Islet precursor cell (in vitro differentiated cells): ENCODE measurements at regions not wholly inside any gene's neighbourhood (a gene's known extent, or its start where the extent isn't known, plus 50 kb on each side); places are given as distances from the start of the nearest gene placed in this dataset.

ENCODE experiments used
- DNase-seq: peaks from one replicate; pipeline ENCODE4 v3.0.0-alpha.2; 2018

DNA sequence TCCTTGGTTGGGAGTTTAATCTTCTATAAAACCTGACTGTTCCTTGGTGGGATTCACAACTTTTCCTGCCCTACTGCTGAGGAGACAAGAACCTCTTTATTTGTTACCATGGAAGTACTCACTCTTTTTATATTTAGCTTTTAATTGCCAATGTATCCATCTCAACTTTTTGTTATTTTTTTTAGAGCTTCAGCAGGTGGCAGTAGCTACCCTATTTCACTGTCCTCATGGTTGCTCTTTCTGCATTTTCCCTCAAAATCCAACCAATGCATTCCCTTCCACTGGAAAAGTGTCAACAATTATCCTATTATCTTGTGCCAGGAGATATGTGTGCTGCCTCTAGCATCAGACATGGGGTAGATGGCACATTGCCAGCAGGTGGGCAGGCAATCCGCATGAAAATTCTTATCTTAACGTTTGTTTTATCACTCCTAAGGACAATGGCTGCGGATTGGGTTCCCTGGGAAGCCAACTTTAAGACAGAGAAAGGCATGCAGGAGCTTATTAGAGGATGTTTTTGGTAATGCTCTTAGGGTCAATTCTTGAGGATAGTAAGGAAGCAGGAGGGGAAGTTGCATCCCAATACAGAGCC lies 406.4 kb downstream of the SNAPC1 start:
- DNase-seq: no peak

DNA sequence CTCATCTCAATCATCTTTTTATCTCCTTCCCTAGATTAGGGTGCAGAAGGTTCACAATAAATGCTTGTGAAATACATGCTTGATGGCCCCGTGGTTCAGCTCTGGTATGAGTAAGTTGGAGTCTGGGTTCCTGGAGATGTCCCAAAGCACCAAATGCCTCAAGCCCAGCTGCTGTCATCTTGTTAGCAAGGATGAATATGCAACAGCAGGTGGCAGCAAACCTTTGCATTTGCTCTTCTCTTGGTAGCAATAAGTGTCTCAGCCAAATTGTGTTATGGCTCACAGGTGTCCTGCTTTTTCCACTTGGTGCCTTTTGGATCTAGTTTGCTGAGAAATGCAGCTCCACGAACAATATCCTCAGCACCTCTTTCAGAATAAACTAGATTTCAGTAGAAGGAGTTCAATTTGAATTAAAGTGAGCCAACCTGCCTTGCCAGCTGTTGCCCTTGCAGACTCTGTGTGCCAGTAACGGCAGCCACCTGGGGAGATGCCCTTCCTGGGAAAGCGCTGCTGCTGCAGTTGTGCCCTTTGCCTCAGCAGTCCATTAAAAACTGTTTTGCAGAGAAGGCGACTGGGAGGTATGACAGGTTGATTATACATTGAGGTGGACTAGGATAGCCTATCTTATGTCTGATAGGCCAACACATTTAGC lies 417.3 kb downstream of the SNAPC1 start:
- DNase-seq: peak; percentile 83

DNA sequence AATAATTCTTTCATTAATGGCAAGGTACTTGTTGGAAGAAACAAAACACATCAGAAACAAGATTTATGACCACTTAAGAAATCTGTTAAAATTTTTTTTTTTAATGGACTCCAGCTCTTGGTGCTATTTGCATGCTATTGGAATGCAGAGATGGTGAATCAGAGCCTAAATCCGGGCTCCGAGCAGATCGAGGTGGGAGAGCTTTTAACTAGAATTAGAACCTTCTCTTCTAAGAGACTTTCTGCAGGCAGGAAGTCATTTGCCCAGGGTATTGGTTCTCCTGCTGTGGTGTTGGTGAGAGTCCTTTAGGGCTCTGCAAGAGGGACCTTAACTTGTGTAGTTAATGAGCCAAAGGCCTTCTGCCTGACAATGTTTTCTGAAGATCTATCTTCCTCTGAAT lies 419.4 kb downstream of the SNAPC1 start:
- no peak for DNase-seq

DNA sequence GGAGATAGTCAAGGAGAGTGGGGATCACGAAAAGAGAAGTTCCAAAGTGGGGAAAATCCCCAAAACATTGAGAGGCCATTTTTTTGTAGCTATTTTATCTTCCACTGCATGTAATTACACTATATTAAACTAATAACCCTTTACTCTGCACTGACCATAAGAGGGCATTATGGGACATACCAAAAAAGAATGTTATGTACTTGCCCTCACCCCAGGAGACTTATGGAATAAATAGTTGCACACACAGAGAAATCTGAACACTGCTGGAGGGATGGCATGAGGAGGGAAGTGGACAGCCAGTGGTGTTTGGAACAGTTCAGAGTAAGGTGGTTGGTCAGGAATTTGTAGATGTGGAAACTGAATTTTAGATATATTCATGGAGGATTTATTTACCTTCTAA lies 422.9 kb downstream of the SNAPC1 start:
- no peak for DNase-seq

DNA sequence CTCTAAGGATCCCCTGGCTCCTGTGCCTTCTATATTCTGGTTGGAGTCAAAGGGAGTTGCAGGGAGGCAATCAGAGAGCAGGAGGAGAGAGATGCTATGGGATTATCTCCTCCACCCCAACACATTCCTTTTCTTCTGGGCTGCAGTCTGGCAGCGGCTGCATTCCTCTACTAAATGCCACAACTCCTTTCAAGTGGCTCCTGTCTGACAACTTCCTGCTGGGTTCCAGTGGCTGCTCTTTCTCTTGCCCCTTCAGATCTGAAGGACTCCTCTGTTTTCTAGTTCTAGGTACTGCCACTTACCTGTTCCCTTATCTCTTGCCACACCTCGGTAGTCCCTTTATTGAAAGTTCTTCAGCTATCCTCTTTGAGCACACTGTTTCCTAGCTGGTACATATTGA lies 425.0 kb downstream of the SNAPC1 start:
- DNase-seq: peak; percentile 85

DNA sequence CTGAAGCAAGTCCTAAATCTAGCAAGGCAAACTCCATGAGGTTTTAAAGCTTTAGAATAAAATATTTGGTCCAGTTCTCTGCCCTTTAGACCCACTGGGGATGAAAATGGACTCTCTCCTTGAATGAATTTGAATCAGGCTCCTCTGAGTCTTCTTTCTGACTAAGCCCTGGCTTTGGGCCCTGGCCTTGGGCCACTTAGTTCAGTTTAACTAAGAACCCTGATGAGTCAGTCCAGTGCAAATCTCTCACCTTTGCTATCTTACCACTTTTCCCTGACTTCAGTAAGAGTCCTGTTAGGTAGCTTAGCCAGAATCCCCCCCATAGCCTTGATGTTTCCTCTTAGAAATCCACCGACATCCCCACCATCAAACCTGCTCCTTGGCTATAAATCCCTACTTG lies 427.5 kb downstream of the SNAPC1 start:
- DNase-seq: no peak

DNA sequence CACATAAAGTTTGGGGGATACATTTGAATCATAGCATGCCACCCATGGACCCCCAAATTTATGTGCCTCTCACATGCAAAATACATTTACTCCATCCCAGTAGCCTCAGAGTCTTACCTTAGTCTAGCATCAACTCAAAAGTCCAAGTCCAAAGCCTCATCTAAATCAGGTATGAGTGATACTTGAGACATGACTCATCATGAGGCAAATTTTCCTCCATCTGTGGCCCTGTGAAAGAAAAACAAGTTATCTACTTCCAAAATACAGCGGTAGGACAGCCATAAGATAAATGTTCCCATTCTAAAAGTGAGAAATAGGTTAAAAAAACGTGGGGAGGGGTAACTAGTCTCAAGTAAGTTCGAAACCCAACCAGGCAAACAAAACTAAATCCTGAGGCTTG lies 444.2 kb downstream of the SNAPC1 start:
- DNase-seq: no peak

DNA sequence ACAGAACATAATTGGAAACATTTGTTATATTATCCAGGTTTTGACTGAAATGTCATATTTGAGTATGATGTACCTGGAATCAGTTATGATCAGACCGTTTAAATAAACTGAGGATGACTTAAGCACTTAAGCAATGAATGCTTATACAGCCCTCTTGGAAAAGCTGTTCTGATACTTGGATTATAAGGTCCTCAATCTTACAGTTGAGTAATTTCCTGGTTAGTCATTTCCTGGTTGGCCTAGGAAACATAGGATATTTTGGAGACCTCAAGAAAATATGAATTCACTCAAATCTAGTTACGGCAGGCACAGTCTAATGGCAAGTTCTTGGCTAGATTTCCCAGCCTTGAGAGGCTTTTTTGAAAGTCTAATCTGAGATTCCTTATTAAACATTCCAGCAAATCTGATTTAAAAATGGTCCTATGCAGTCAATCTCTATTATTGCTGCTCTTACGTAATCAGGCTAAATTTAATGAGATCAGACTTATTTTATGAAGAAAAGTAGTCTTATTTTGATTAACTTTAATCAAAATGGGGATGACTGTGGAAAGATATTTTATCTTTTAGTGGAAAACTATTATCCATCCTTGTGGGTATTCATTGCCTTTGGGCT lies 447.2 kb downstream of the SNAPC1 start:
- no peak for DNase-seq

DNA sequence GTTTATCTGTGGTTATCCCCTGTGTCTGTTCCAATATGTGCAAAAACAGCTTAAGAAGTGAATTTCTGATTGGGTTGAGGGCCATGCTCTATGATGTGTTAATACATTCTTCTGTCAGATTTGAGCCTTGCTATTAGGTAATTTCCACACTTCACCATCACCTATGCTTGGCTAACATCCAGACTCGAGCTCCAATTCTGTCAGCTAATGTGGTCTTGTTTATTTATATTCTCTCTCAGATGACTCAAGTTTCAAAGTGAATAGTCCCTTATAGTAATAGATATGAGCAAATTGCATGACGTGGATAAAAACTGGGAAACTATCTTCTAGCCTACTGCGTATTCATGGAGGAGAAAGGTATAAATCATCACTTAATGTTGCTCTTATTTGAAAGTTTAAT lies 451.3 kb downstream of the SNAPC1 start:
- no peak for DNase-seq

DNA sequence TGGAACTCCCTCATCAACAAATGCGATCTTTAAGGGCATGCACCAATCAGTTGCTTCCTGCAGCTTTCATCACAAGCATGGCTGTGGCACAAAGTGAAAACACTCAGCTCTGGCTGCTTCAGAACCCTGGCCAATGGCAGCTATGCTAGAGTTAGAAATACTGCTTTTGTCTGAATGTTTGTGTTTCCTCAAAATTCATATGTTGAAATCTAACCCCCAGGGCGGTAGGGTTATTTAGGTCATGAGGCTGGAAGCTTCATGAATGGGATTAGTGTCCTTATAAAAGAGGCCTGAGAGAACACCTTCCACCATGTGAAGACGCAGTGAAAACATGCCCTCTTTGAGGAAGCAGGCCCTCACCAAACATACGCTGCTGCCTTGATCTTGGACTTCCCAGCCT lies 453.9 kb downstream of the SNAPC1 start:
- DNase-seq: no peak

DNA sequence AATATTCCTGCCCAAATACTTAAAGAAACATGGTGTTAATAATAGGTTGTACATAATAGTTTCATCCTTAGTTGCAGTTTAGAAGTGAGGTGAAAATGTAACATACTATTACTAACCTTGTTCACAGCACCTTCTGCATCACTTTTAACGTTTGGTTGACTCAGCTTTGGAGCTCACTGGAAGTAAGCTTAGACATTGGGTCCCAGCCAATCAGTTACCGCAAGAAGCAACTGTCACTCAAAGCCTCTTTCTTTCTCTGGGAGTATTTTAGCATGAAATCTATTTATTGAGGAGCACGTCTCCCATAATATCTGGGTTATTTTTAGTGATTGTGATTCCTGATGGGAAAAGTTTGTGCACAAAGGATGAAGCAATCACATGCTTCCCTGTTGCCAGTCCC lies 472.6 kb downstream of the SNAPC1 start:
- DNase-seq: no peak

DNA sequence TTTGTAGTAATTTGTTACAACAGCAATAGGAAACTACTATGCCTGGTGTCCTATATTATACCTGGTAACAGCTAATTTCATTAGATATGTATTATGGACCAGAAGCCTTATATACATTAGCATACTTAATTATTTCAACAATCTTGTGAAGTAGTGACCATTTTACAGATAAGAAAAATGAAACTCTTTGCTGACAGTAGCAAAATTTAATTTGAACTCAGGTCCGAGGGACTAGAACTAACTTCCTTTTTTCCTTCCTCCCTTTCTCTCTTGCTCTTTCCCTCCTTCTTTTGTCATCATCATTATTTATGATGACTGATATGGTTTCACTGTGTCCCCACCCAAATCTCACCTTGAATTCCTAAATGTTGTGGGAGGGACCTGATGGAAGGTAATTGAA lies 482.0 kb downstream of the SNAPC1 start:
- DNase-seq: no peak

DNA sequence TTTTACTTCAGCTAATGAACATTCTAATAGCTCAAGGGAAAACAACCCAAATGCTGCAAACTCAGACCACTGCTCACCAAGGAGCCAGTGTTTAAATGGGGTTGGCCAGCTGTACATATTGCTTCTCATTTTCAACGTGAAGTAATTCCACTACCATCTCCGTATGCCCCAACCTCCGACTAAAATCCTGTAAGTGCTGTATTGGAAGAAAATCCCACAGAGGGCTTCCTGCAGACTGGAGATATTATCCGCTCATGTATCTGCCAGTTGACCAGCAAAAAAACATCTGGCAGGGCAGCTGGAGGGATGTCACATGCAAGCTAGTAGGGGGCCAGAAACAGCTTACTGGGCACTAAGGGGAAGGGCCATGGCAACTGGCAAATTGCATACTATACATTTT lies 485.0 kb downstream of the SNAPC1 start:
- no peak for DNase-seq

DNA sequence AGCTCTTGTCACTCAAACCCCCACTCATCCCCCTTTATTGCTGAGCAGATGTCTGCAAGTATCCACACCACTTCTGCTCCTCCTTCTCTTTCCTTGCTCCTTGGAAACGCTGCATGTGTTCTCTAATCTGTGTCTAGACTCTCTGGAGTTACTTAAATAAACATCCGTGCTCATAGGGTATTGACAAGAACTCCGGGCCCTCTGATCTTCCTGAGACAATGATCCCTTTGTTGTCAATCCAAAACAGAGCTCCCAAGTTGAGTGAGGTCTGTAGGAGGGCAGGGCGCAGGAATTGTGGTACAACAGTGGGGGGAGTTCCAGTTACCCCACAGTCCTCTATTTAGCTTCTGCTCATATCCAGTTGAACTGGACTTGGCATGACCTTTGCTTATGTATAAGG lies 489.0 kb downstream of the SNAPC1 start:
- DNase-seq: peak; percentile 65

DNA sequence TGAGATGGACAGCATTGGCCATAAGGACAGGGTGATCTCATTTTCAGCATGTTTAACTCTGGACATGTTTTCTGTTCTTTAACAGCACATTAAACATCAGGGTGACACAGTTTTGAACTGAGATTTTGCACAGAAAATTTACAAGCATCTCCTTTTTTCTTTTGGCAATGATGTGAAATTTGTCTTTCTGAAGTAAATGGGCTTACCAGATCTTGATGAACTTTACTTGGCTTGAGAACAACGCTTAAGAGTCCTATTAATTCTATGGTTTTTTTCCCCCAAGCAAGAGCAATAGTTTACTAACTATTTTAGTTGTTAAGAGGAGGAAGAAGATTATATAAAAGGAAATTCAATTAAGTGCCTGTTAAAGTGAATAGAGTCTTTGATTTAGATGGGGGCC lies 491.0 kb downstream of the SNAPC1 start:
- no peak for DNase-seq

DNA sequence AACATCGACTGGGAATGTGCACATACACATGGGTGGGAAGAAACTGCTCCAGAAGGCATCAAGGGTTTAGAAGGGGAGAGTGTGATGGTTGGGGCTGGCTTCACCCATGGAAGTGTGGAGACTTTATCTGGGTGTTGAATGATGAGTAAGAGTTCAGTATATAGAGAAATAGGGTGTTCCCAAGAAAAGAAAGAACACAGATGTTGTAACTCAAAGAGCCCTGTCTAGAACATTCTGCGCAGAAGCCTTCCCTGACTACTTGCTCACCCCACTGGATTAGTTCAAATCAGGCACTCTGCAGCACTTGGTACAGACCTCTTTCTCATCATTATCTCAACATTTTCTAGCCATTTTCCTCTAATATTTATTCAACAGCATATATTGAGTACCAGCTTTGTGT lies 491.7 kb downstream of the SNAPC1 start:
- DNase-seq: no peak

DNA sequence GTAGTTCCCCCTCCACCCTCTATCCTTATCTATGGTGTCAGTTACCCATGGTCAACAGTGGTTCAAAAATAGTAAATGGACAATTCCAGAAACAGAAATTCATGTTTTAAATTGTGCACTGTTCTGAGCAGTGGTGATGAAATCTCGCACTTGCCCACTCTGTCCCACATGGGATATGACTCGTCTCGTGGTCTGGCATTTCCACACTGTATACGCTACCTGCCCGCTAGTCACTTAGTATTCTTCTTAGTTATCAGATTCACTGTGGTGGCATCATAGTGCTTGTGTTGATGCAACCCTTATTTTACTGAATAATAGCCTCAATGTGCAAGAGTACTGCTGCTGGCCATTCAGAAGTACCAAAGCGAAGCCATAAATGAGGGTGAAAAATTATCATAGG lies 507.0 kb downstream of the SNAPC1 start:
- no peak for DNase-seq

DNA sequence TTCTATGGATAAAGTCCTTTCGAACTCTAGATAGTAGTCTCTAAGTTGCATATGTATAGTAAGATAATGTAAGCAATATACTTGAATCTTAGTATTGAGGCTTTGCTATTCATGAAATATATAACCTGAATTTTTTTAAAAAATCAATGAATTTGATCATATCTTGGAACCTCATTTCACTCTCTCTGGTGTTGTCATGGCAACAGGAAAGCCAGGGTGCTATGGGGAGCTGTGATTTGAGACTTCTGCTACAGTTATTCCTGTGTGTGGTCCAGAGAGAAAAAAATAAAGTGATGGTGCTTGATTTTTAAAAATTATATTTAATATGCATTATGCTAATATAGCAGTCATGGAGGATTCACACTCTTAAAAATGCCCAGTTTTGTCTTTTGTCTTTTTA lies 508.0 kb downstream of the SNAPC1 start:
- DNase-seq: no peak

DNA sequence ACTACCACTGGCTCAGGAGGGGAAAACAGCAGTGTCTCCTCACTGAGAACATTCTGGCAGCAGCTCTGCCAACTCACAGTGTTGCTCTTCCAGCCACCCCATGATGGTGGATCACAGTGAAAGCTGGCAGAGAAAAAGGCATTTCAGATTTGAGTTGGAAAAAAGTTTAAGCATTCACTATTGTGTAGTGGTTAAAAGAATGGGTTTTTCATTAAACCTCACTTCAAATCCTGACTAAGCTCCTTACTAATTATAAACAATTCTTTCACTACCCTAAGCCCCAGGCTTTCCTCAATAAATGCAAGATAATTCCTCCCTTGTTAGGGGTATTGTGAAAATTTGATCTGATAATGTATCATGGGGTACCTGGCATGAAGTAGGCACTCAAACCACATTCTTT lies 518.1 kb downstream of the SNAPC1 start:
- no peak for DNase-seq

DNA sequence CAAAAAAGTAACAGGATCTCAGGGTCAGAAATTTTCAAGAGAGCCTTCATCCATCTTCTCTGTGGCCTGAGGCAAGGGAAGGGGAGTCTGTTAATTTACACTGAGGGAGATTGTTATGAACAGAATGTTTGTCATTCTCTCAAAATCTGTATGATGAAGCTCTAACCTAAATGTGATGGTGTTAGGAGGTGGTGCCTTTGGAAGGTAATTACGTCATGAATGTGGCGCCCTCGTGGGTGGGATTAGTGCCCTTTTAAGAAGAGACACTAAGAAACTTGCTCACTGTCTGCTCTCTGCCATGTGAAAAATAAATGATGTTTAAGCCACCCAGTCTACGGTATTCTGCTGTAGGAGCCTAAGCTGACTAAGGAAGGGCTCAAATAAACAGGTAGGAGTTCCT lies 521.6 kb downstream of the SNAPC1 start:
- no peak for DNase-seq

DNA sequence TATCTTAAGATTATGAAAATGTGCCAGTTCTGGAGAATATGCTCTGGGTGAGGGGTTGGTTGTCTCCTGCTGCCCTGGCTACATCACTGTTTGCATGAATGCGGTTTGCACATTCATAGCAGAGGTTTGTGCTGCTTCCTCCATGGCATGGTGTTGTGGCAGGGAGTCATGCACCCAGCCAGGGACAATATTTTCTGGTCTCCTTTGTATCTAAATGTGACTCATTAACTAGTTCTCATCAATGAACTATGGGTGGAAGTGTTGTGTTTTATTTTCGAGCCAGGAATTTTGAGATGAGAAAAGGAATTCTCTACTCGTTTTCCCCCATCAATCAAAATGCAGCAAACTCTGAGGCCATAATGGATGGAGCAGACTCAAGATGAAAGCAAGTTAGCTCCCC lies 527.3 kb downstream of the SNAPC1 start:
- no peak for DNase-seq

DNA sequence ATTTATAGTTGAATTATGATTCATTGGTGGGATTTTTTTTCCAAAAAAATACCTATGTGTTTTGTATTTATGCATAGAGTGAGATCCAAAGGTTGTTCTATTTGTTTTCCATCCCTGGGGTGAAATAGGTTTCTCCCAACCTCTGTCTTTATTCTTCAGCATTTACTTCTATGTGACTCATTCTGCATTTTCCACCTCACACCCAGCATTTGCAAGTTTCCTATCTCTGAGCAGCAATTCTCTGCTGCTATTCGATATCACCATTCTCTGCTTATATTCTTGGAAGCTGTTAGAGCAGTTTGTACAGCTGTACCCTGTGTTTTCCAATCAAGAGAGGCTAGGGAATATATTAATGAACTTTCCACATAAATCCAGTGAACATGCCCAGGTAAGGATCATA lies 538.9 kb downstream of the SNAPC1 start:
- DNase-seq: no peak

DNA sequence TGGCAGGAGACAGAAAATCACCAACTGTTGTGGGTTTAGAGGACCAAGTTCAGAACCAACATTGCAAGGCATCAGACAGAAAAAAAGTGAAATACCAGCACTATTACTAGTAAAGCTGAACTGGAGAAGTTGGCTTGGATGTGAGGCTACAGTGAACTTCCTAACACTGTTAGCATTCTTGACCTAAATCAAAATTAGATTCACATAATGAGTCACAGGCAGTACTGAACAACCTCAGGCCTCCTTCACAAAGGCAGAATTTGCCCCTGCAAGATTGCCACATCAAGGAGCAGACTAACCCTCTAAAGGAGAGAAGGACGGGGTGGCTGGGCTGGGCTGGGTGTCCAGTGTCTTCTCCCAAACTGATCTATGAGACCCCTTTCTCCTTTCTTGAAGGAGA lies 539.7 kb downstream of the SNAPC1 start:
- no peak for DNase-seq

DNA sequence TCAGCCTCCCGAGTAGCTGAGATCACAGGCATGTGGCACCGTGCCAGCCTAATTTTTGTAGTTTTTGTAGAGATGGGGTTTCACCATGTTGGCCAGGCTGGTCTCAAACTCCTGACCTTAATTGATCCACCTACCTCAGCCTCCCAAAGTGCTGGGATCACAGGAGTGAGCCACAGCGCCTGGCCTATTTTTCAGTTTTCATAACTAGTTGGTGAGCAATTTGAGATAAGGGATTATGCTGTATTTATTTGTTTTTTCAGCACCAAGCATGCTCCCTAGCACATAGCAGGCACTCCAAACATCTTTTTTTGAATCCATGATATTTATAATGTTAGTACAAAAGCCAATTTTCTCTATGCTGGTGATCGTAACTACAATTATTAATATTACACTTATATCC lies 541.2 kb downstream of the SNAPC1 start:
- DNase-seq: no peak

DNA sequence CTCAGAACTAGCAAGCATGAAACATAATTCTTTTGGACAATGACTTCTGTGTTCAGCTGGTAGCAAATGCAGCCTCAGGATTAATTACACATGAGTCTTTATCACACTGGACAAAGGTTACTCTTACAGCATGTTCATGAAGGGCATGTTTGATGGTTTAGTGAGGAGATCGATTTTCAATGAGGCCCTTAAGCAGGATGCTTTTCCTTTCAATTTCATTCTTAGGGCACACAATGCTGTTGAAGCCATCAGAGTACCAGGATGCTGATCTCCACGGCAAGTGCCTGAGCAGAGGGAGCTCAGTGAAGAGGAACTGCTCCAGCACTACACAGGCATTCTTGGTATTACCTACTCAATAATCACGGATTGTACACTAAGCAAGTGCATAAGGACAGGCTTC lies 542.0 kb downstream of the SNAPC1 start:
- DNase-seq: no peak
